GM13976 (cell line): ENCODE measurements at regions not wholly inside any gene's neighbourhood (a gene's known extent, or its start where the extent isn't known, plus 50 kb on each side); places are given as distances from the start of the nearest gene placed in this dataset.

Experiments used
- DNase-seq: peaks from one replicate; pipeline ENCODE4 v3.0.0; 2012; ENCODE audit warnings: low spot score
- CTCF ChIP-seq: IDR thresholded peaks from 2 replicates; pipeline ENCODE4 v1.5.1; 2012; ENCODE audit warnings: borderline replicate concordance, mild to moderate bottlenecking; ENCODE audit not compliant: insufficient read depth; ENCODE audit errors: extremely low read depth, missing control alignments, control extremely low read depth
- in situ Hi-C: fragments of 300-500 bp; cut with MboI; formaldehyde crosslinking; loops from one replicate; pipeline ENCODE4 v1.12.0; 2022; ENCODE audit warnings: low sequenced_read_pairs, mixed read lengths, inconsistent platforms; ENCODE audit not compliant: unreplicated experiment

DNA sequence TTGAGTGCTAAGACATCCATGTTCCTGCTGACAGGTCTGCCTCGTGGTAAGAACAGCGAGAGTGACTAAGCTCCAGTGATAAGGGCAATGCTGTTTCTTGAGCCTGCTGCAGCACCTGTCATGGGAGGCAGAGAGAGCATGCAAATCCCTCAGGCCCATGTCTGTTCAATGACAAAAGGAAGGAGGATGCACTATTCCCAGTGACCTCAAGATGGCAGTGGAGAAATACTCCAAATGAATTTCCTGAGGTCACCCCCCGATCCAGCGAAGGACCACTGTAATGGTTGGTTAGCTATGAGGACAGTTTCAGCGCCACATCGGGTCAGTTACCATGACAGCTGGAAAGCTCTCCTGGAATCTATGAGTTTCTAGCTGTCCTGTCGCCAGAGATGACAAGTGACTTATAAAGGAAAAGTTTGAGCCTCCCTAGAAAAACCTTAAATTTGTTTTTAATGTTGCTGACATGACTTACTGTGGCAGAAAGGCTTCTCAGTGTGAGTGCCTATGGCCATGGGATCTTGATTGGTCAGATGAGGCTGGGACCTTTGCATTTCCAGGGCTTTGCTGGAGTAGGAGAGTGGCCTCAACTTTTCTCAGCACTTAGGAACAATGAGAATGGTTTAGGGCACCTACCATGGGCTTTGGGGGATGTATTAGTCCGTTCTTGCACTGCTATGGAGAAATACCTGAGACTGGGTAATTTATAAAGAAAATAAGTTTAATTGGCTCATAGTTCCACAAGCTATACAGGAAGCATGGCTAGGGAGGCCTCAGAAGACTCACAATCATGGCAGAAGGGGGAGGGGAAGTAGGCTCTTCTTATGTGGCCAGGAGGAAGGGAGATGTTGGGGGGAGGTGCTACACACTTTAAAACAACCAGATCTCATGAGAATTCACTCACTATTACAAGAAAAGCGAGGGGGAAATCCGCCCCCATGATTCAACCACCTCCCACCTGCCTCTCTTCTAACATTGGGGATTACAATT lies 88.0 kb upstream of the TMEM260 start:
- in situ Hi-C loops: loop anchor here (25.0 kb wide), 1 partner anchor 821 kb away; no protein-coding TSS in a partner anchor
- no peak for DNase-seq
- peak; percentile 58 for TF ChIP-seq CTCF

DNA sequence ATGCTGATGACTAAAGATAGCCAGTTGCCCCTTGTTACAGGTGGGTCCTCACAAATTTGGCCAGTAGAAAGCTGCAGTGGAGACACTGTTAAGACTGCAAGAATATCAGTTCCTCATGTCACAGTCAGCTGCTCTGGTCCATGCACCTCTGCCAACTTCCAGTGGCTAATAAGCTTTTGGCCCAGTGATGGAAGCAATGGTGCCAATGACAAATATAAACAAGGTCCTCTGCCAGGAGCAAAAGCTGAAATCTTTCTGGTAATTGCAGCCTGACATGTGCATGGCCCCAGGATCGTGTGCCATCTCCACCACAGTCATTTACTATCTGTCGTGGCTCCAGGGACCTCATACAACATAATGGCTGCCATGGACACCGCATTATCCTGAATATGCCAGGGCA lies 85.4 kb upstream of the TMEM260 start:
- DNase-seq: no peak
- in situ Hi-C loops: loop anchor here (25.0 kb wide), 1 partner anchor 818 kb away; no protein-coding TSS in a partner anchor
- TF ChIP-seq CTCF: no peak

DNA sequence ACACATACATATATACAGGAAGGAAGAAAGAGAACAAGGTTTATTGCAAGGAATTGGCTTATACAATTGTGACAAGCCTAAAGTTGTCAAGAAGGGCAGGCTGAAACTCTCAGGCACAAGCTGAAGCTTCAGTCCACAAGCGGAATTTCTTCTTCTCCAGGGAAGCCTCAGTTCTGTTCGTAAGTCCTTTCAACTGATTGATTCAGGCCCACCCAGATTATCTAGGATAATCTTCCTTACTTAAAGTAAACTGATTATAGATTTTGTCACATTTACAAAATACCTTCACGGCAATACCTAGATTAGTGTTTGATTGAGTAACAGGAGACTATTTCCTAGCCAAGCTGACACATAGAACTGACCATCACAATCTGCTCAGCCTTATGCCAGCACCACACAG lies 81.5 kb upstream of the TMEM260 start:
- DNase-seq: no peak
- no peak for TF ChIP-seq CTCF
- in situ Hi-C loops: loop anchor here (25.0 kb wide), 1 partner anchor 814 kb away; no protein-coding TSS in a partner anchor

DNA sequence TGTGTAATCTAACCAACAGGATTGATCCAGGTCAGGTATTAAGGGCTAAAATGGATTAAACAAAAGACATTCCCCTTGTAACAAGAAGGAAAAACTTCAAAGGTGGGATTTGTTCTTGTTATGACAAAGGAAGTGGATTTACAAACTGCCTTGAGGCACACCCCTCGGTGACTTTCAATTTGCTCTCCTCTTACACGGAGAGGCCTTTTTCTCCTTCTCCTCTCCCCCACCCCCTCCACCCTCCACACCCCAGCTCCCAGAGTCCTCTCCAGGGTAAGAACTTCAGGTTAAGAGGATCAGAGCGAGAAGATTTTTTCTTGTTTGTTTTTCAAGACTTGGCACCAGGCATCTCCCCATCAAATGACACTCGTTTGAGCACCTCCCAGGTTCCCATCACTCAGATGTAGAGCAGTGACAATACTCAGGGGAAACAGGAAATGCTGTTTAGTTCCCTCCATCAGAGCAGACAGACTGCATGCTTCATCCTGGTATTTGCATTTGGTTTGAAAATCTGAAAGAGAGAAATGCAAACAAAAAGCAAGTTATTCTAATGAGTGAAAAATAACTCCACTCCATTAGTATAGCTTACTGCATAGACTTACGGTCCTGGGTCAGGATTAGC lies 77.6 kb upstream of the TMEM260 start:
- DNase-seq: no peak
- no peak for TF ChIP-seq CTCF

DNA sequence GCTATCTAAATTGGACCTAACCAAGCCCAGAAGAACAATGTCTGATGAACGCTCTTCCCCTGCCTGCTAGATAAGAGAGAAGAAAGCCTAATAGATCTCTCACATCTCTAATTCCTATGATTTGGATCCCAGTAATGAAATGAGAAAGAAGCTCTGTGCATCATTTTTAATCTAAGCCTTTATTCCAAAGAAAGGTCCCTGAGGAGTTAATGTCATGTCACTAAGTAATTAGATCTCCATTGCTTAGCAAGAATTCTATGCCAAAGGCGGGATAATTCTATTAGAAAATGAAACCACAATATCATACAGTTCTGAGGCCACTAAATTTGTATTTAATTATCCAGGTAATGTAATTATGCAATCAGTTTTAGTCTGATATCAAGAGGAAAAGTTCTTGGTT lies 74.2 kb upstream of the TMEM260 start:
- no peak for DNase-seq
- in situ Hi-C loops: no loop called here
- TF ChIP-seq CTCF: no peak

More for the DNA sequence above, 77.6 kb upstream of the TMEM260 start:
- in situ Hi-C loops: no loop called here

DNA sequence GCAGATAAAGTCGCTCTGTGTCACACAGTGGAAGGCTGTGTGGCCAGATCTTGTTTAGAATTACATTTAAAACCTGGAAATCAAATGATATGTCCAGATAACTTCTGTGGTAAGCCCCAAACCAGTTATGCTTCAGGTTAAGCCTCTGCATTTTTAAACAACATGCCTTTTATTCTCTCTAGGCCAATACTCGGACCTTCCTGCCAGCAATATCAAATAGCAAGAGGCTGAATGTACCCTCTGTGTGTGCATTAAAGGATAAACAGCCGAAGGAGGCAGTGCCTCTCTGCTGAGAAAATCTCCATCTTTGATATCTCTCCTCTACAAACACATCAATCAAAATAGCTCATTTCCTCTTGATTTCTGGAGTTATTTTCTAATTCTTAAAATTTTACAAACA lies 67.1 kb upstream of the TMEM260 start:
- in situ Hi-C loops: no loop called here
- no peak for DNase-seq
- TF ChIP-seq CTCF: no peak
